ENCODE measurements at regions not wholly inside any gene's neighbourhood (a gene's known extent, or its start where the extent isn't known, plus 50 kb on each side); places are given as distances from the start of the nearest gene placed in this dataset.
"Not testable (repeated sequence)": the region's sequence is repeated elsewhere in the genome, so short reads cannot be mapped to it uniquely, and the experiment has no call there.

DNA sequence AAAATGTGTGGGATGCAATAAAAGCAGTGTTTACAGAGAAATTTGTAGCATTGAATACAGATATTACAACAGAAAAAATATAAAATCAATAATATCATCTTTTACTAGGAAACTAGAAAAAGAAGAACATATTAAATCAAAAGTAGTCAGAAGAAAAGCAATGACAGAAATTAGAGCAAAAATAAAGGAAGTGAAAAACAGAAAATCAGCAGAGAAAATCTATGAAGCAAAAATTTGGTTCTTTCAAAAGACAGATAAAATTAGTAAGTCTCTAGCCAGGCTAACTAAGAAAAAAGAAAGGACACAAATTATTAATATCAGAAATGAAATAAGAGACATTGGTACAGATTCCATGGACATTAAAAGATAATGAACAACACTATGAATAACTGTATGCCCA lies 212.0 kb upstream of the MGAT5 start:
- TF ChIP-seq, protein P1, sequence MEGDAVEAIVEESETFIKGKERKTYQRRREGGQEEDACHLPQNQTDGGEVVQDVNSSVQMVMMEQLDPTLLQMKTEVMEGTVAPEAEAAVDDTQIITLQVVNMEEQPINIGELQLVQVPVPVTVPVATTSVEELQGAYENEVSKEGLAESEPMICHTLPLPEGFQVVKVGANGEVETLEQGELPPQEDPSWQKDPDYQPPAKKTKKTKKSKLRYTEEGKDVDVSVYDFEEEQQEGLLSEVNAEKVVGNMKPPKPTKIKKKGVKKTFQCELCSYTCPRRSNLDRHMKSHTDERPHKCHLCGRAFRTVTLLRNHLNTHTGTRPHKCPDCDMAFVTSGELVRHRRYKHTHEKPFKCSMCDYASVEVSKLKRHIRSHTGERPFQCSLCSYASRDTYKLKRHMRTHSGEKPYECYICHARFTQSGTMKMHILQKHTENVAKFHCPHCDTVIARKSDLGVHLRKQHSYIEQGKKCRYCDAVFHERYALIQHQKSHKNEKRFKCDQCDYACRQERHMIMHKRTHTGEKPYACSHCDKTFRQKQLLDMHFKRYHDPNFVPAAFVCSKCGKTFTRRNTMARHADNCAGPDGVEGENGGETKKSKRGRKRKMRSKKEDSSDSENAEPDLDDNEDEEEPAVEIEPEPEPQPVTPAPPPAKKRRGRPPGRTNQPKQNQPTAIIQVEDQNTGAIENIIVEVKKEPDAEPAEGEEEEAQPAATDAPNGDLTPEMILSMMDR (IDR thresholded peaks at IDR 0.05; ENCODE audit: insufficient read depth, low read length): no peak
- DNase-seq (ENCODE audit: low read depth): no peak
- H3K4me3 ChIP-seq (ENCODE audit: low read depth, low read length): no peak overlapping the region

DNA sequence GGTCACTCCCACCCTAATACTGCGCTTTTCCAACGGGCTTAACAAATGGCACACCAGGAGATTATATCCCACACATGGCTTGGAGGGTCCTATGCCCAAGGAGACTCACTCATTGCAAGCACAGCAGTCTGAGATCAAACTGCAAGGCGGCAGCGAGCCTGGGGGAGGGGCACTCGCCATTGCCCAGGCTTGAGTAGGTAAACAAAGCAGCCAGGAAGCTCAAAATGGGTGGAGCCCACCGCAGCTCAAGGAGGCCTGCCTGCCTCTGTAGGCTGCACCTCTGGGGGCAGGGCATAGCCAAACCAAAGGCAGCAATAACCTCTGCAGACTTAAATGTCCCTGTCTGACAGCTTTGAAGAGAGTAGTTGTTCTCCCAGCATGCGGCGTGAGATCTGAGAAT lies 210.8 kb upstream of the MGAT5 start:
- not testable (repeated sequence) for H3K4me3 ChIP-seq (ENCODE audit: low read depth, low read length); DNase-seq (ENCODE audit: low read depth)

DNA sequence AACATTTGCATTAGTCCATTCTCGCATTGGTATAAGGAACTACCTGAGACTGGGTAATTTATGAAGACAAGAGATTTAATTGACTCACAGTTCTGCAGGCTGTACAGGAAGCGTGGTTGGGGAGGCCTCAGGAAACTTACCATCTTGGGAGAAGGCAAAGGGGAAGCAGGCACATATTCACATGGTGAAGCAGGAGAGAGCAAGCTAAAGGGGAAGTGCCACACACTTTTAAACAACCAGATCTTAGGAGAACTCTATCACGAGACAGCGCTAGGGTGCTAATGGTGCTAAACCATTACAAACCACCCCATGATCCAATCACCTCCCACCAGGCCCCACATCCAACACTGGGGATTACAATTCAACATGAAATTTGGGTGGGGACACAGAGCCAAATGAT lies 201.7 kb upstream of the MGAT5 start:
- no peak overlapping the region for H3K4me3 ChIP-seq (ENCODE audit: low read depth, low read length)
- TF ChIP-seq, protein P1 (IDR thresholded peaks at IDR 0.05; ENCODE audit: insufficient read depth, low read length): no peak
- no peak for DNase-seq (ENCODE audit: low read depth)

DNA sequence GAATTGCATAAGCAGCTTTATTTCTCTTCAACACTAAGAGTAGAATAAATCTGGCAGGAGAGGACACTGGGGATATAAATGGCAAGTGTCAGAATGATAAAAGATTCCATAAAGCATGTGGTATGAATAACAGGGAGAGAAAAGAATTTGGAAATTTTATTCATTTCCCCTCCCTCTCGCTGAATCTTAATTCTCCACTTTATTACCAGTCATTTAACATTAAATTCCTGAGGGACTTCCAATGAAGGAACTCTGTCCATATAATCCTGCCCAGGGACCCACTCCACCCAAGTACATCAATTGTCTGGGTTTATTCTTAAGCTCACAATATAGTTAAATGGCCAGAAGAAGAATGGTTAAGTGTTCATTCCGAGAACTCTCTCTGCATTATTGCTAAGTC lies 197.7 kb upstream of the MGAT5 start:
- no peak overlapping the region for H3K4me3 ChIP-seq (ENCODE audit: low read depth, low read length)
- TF ChIP-seq, protein P1 (IDR thresholded peaks at IDR 0.05; ENCODE audit: insufficient read depth, low read length): no peak
- no peak for DNase-seq (ENCODE audit: low read depth)

DNA sequence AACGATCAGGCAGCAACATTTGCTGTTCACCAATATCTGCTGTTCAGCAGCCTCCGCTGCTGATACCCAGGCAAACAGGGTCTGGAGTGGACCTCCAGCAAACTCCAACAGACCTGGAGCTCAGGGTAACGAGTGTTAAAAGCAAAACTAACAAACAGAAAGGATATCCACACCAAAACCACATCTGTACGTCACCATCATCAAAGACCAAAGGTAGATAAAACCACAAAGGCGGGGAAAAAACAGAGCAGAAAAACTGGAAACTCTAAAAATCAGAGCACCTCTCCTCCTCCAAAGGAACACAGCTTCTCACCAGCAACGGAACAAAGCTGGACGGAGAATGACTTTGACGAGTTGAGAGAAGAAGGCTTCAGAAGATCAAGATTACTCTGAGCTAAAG lies 192.8 kb upstream of the MGAT5 start:
- not testable (repeated sequence) for H3K4me3 ChIP-seq (ENCODE audit: low read depth, low read length); DNase-seq (ENCODE audit: low read depth)

DNA sequence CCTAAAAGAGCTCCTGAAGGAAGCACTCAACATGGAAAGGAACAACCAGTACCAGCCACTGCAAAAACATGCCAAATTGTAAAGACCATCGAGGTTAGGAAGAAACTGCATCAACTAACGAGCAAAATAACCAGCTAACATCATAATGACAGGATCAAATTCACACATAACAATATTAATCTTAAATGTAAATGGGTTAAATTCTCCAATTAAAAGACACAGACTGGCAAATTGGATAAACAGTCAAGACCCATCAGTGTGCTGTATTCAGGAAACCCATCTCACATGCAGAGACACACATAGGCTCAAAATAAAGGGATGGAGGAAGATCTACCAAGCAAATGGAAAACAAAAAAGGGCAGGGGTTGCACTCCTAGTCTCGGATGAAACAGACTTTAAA lies 191.6 kb upstream of the MGAT5 start:
- H3K4me3 ChIP-seq (ENCODE audit: low read depth, low read length); DNase-seq (ENCODE audit: low read depth): not testable (repeated sequence)

DNA sequence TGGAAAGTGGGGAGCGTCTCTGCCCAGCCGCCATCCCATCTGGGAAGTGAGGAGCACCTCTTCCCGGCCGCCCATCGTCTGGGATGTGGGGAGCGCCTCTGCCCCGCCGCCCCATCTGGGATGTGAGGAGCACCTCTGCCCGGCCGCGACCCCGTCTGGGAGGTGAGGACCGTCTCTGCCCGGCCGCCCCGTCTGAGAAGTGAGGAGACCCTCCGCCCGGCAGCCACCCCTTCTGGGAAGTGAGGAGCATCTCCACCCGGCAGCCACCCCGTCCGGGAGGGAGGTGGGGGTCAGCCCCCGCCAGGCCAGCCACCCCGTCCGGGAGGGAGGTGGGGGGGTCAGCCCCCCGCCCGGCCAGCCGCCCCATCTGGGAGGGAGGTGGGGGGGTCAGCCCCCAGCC lies 190.0 kb upstream of the MGAT5 start:
- DNase-seq (ENCODE audit: low read depth); H3K4me3 ChIP-seq (ENCODE audit: low read depth, low read length): not testable (repeated sequence)

DNA sequence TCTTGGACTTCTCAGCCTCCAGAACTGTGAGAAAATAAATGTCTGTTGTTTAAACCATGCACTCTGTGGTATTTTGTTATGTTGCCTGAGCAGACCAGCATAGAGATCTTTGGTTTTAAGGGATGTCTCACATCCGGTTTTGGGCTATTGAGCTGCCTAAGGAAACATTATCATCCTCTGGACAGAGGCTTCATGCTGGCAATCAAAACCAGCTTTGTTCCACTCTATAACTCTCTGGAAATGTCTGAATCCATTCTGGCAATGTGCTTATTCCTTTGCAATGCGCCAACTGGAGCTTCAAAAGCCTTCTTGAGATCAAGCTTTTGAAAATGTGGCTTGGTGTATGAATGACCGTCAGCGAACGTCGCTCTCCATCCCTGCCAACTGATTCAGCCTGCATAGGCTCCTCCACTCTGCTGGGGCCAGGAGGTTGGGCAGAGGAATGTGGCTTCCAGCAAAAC lies 183.6 kb upstream of the MGAT5 start:
- DNase-seq (ENCODE audit: low read depth): no peak
- no peak overlapping the region for H3K4me3 ChIP-seq (ENCODE audit: low read depth, low read length)
- TF ChIP-seq, protein P1 (IDR thresholded peaks at IDR 0.05; ENCODE audit: insufficient read depth, low read length): no peak

DNA sequence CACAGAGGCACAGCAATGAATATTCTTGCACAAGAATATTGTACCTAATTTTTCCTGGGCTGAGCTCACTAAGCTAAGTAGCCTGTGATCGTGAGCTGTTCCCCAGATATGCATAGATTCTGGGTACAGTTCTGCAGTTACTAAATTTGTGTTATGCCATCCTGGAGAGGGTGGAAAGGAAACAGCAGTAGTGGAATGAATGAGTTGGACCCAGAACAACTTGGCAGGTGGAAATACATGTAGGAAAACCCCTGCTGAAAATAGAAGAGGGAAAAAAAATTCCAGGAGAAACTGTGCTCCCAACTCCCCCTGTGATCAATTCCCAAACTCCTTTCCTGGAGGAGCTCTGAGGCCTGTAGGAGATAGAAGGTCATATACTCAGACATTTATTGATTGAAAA lies 181.5 kb upstream of the MGAT5 start:
- no peak for DNase-seq (ENCODE audit: low read depth)
- TF ChIP-seq, protein P1 (IDR thresholded peaks at IDR 0.05; ENCODE audit: insufficient read depth, low read length): no peak
- no peak overlapping the region for H3K4me3 ChIP-seq (ENCODE audit: low read depth, low read length)
